ENCODE measurements at regions not wholly inside any gene's neighbourhood (a gene's known extent, or its start where the extent isn't known, plus 50 kb on each side); places are given as distances from the start of the nearest gene placed in this dataset.

- TF ChIP-seq CTCF (IDR thresholded peaks at IDR 0.05; ENCODE audit: control extremely low read depth, extremely low read depth): no peak
- no peaks in the 10 kb centered on the region for H3K36me3 ChIP-seq (ENCODE audit: control insufficient read depth in 4 of 4, insufficient read depth in 4 of 4, low read length in 4 of 4)
- H3K27ac ChIP-seq (ENCODE audit: low read depth in 1 of 2, low read length in 1 of 2): no peak overlapping the region
- no peaks in the 10 kb centered on the region for H3K9me3 ChIP-seq (ENCODE audit: control insufficient read depth in 4 of 4, insufficient read depth in 3 of 4, low read length in 3 of 4)
- H3K4me3 ChIP-seq: no peak overlapping the region
- DNase-seq: no peak
- H3K4me1 ChIP-seq (ENCODE audit: control insufficient read depth in 5 of 5, insufficient read depth in 5 of 5, low read length in 5 of 5): no peaks in the 10 kb centered on the region
- H3K9ac ChIP-seq (ENCODE audit: insufficient read depth in 1 of 2, low read length in 2 of 2): no peak overlapping the region
- H3K27me3 ChIP-seq (ENCODE audit: control insufficient read depth in 3 of 3, insufficient read depth in 3 of 3, low read length in 2 of 3): no peaks in the 10 kb centered on the region
- WGBS, 2 donors: 73 to 89% methylated on average over 4 of the region's 4 CpGs
- no peak for ATAC-seq (ENCODE audit: insufficient read depth, low FRiP score)
Observed at GRCh38 chr3:74824366-74824765, 209.9 kb upstream of the CNTN3 start.

- DNase-seq (no peak), ATAC-seq (ENCODE audit: insufficient read depth, low FRiP score) (no peak)
- TF ChIP-seq CTCF (IDR thresholded peaks at IDR 0.05; ENCODE audit: control extremely low read depth, extremely low read depth): no peak
- H3K4me3 ChIP-seq: no peak overlapping the region
- 84 to 90% methylated on average over 3 of the region's 3 CpGs for WGBS, 2 donors
- H3K9me3 ChIP-seq (ENCODE audit: control insufficient read depth in 4 of 4, insufficient read depth in 3 of 4, low read length in 3 of 4): no peaks in the 10 kb centered on the region
- H3K4me1 ChIP-seq (ENCODE audit: control insufficient read depth in 5 of 5, insufficient read depth in 5 of 5, low read length in 5 of 5): no peaks in the 10 kb centered on the region
- H3K27ac ChIP-seq (ENCODE audit: low read depth in 1 of 2, low read length in 1 of 2): no peak overlapping the region
- no peaks in the 10 kb centered on the region for H3K36me3 ChIP-seq (ENCODE audit: control insufficient read depth in 4 of 4, insufficient read depth in 4 of 4, low read length in 4 of 4)
- H3K9ac ChIP-seq (ENCODE audit: insufficient read depth in 1 of 2, low read length in 2 of 2): no peak overlapping the region
- H3K27me3 ChIP-seq (ENCODE audit: control insufficient read depth in 3 of 3, insufficient read depth in 3 of 3, low read length in 2 of 3): no peaks in the 10 kb centered on the region
Observed at GRCh38 chr3:74814181-74814580, 199.7 kb upstream of the CNTN3 start.

GRCh38 chr3:74812756-74813155, 198.3 kb upstream of the CNTN3 start:
- Histone ChIP-seq H3K36me3 (ENCODE audit: control insufficient read depth in 4 of 4, insufficient read depth in 4 of 4, low read length in 4 of 4) (no peaks in the 10 kb centered on the region), H3K4me1 (ENCODE audit: control insufficient read depth in 5 of 5, insufficient read depth in 5 of 5, low read length in 5 of 5) (no peaks in the 10 kb centered on the region), H3K4me3 (no peak overlapping the region), H3K9ac (ENCODE audit: insufficient read depth in 1 of 2, low read length in 2 of 2) (no peak overlapping the region), H3K27ac (ENCODE audit: low read depth in 1 of 2, low read length in 1 of 2) (no peak overlapping the region), H3K9me3 (ENCODE audit: control insufficient read depth in 4 of 4, insufficient read depth in 3 of 4, low read length in 3 of 4) (no peaks in the 10 kb centered on the region), H3K27me3 (ENCODE audit: control insufficient read depth in 3 of 3, insufficient read depth in 3 of 3, low read length in 2 of 3) (no peaks in the 10 kb centered on the region)
- DNase-seq: no peak
- no peak for ATAC-seq (ENCODE audit: insufficient read depth, low FRiP score)
- WGBS, 2 donors: 91 to 92% methylated on average over 3 of the region's 3 CpGs
- TF ChIP-seq CTCF (IDR thresholded peaks at IDR 0.05; ENCODE audit: control extremely low read depth, extremely low read depth): no peak

GRCh38 chr3:74808506-74809275, 194.2 kb upstream of the CNTN3 start:
- H3K4me3 ChIP-seq: no peak overlapping the region
- DNase-seq (no peak), ATAC-seq (ENCODE audit: insufficient read depth, low FRiP score) (no peak)
- WGBS, 2 donors: 60 to 75% methylated on average over 1 of the region's 1 CpG
- H3K9ac ChIP-seq (ENCODE audit: insufficient read depth in 1 of 2, low read length in 2 of 2): no peak overlapping the region
- no peaks in the 10 kb centered on the region for H3K4me1 ChIP-seq (ENCODE audit: control insufficient read depth in 5 of 5, insufficient read depth in 5 of 5, low read length in 5 of 5)
- TF ChIP-seq CTCF (IDR thresholded peaks at IDR 0.05; ENCODE audit: control extremely low read depth, extremely low read depth): no peak
- H3K36me3 ChIP-seq (ENCODE audit: control insufficient read depth in 4 of 4, insufficient read depth in 4 of 4, low read length in 4 of 4): no peaks in the 10 kb centered on the region
- H3K27me3 ChIP-seq (ENCODE audit: control insufficient read depth in 3 of 3, insufficient read depth in 3 of 3, low read length in 2 of 3): no peaks in the 10 kb centered on the region
- no peaks in the 10 kb centered on the region for H3K9me3 ChIP-seq (ENCODE audit: control insufficient read depth in 4 of 4, insufficient read depth in 3 of 4, low read length in 3 of 4)
- H3K27ac ChIP-seq (ENCODE audit: low read depth in 1 of 2, low read length in 1 of 2): no peak overlapping the region
